ENCODE measurements at regions not wholly inside any gene's neighbourhood (a gene's known extent, or its start where the extent isn't known, plus 50 kb on each side); places are given as distances from the start of the nearest gene placed in this dataset.

GRCh38 chr18:68417166-68417799, 297.6 kb downstream of the TMX3 start:
- TF ChIP-seq NFIC (IDR thresholded peaks at IDR 0.05) (no peak), REST (IDR thresholded peaks at IDR 0.05; ENCODE audit: low read depth) (no peak), CEBPB (IDR thresholded peaks at IDR 0.05) (no peak), EP300 (IDR thresholded peaks at IDR 0.05; ENCODE audit: borderline replicate concordance) (no peak), MAX (IDR thresholded peaks at IDR 0.05) (no peak)

All from Ishikawa (cell line).